ENCODE measurements at regions not wholly inside any gene's neighbourhood (a gene's known extent, or its start where the extent isn't known, plus 50 kb on each side); places are given as distances from the start of the nearest gene placed in this dataset.

DNA sequence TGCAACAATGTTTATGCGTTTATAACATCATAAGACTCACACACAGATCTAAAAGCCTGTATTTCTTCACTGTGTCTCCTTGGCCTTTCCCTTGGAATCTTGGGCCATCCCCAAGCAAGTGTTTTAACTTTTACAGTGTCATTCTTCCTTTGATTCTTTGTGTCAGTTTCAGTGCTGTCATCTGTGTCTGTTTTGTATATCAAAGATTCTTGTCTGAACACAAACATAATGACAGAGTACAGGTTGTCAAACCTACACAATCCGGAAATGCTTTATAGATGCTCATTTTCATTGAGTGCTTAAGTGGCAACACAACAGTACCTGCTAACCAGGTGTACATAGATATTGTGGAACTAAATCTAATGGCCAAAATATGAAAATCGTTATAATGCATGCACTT, 1500.0 kb downstream of the TECRL start:
- TF ChIP-seq, protein P1, sequence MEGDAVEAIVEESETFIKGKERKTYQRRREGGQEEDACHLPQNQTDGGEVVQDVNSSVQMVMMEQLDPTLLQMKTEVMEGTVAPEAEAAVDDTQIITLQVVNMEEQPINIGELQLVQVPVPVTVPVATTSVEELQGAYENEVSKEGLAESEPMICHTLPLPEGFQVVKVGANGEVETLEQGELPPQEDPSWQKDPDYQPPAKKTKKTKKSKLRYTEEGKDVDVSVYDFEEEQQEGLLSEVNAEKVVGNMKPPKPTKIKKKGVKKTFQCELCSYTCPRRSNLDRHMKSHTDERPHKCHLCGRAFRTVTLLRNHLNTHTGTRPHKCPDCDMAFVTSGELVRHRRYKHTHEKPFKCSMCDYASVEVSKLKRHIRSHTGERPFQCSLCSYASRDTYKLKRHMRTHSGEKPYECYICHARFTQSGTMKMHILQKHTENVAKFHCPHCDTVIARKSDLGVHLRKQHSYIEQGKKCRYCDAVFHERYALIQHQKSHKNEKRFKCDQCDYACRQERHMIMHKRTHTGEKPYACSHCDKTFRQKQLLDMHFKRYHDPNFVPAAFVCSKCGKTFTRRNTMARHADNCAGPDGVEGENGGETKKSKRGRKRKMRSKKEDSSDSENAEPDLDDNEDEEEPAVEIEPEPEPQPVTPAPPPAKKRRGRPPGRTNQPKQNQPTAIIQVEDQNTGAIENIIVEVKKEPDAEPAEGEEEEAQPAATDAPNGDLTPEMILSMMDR (conservative IDR thresholded peaks at IDR 0.05), result no peak
- no peak for TF ChIP-seq ZFX (IDR thresholded peaks at IDR 0.05)

Measured in C4-2B (cell line).